ENCODE measurements at regions not wholly inside any gene's neighbourhood (a gene's known extent, or its start where the extent isn't known, plus 50 kb on each side); places are given as distances from the start of the nearest gene placed in this dataset.

DNA sequence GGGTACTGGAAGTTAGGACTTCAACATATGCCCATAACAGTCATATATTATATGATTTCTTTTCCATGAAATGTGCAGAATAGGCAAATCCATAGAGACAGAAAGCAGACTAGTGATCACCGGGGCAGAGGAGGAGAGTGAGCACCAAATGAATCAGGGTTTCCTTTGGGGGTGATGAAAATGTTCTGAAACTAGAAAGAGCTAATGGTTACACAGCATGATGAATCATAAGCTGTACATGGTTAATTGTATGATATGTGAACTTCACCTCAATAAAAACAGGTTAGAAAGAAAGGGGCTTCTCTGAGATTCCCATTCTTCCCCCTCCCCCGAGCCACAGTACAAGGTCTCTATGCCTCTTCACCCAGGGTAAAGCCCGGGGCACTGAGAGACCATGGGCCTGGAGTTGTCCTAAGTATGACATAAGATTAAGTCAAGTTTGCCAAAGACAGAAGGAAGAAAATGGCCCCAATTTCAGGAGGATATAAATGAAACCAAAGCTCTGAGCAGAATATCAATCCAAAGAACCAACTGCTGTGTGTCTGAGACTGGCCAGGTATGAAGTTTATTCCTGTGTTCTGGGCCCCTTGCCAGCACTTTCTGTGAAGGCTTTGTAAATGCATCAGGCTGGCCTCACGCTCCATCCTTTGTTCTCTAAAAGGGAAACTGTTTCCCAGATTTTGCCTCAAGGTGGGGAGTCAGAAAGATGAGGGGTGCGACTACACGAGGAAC, 243.8 kb downstream of the CDK5RAP2 start:
- DNase-seq (ENCODE audit: low read depth, low spot score) (no peak), ATAC-seq (no peak)
- TF ChIP-seq REST (IDR thresholded peaks at IDR 0.05; ENCODE audit: insufficient read depth in 1 of 2, low read depth in 2 of 2, low read length in 1 of 2) (no peak), POLR2AphosphoS5 (IDR thresholded peaks at IDR 0.05; ENCODE audit: low read depth, low read length) (no peak), TCF7L2 (IDR thresholded peaks at IDR 0.05; ENCODE audit: low read depth, low read length) (no peak), SIN3A (IDR thresholded peaks at IDR 0.05; ENCODE audit: borderline replicate concordance, insufficient read depth, low read depth, low read length) (no peak)
- TF ChIP-seq, protein P1, sequence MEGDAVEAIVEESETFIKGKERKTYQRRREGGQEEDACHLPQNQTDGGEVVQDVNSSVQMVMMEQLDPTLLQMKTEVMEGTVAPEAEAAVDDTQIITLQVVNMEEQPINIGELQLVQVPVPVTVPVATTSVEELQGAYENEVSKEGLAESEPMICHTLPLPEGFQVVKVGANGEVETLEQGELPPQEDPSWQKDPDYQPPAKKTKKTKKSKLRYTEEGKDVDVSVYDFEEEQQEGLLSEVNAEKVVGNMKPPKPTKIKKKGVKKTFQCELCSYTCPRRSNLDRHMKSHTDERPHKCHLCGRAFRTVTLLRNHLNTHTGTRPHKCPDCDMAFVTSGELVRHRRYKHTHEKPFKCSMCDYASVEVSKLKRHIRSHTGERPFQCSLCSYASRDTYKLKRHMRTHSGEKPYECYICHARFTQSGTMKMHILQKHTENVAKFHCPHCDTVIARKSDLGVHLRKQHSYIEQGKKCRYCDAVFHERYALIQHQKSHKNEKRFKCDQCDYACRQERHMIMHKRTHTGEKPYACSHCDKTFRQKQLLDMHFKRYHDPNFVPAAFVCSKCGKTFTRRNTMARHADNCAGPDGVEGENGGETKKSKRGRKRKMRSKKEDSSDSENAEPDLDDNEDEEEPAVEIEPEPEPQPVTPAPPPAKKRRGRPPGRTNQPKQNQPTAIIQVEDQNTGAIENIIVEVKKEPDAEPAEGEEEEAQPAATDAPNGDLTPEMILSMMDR (IDR thresholded peaks at IDR 0.05), result no peak
- Histone ChIP-seq H3K4me3 (ENCODE audit: low read depth in 2 of 2, low read length in 2 of 2) (no peak overlapping the region), H3K27me3 (ENCODE audit: control insufficient read depth, insufficient read depth, low read length) (no peaks in the 10 kb centered on the region), H3K9me3 (ENCODE audit: control insufficient read depth, insufficient read depth, low read depth, low read length) (no peaks in the 10 kb centered on the region), H3K36me3 (ENCODE audit: control insufficient read depth, insufficient read depth, low read length) (no peaks in the 10 kb centered on the region), H3K27ac (ENCODE audit: low read length) (no peak overlapping the region), H3K4me1 (ENCODE audit: control insufficient read depth, insufficient read depth, low read length) (no peaks in the 10 kb centered on the region)
- in situ Hi-C loops (cut with HindIII; ENCODE audit: low pct_unique_long_range_greater_than_20kb, low sequenced_read_pairs), result no loop called here
- ChIA-PET POLR2A (no interaction called here), CTCF (no interaction called here)
- no TSS peak for BruUV-seq (replicated peaks)
- intact Hi-C loops (cut with micrococcal nuclease; ENCODE audit: unreplicated experiment), result no loop called here

- DNase-seq (ENCODE audit: low read depth, low spot score) (no peak), ATAC-seq (no peak)
- CTCF ChIA-PET, result no interaction called here
- in situ Hi-C loops (cut with HindIII; ENCODE audit: low pct_unique_long_range_greater_than_20kb, low sequenced_read_pairs) (no loop called here), intact Hi-C loops (cut with micrococcal nuclease; ENCODE audit: unreplicated experiment) (no loop called here)
- no peak overlapping the region for H3K4me3 ChIP-seq (ENCODE audit: low read depth in 2 of 2, low read length in 2 of 2)
- H3K9me3 ChIP-seq (ENCODE audit: control insufficient read depth, insufficient read depth, low read depth, low read length), result no peaks in the 10 kb centered on the region
- H3K27me3 ChIP-seq (ENCODE audit: control insufficient read depth, insufficient read depth, low read length), result no peaks in the 10 kb centered on the region
- no peaks in the 10 kb centered on the region for H3K36me3 ChIP-seq (ENCODE audit: control insufficient read depth, insufficient read depth, low read length)
- no peak overlapping the region for H3K27ac ChIP-seq (ENCODE audit: low read length)
- no peak for TF ChIP-seq SIN3A (IDR thresholded peaks at IDR 0.05; ENCODE audit: borderline replicate concordance, insufficient read depth, low read depth, low read length)
- TF ChIP-seq REST (IDR thresholded peaks at IDR 0.05; ENCODE audit: insufficient read depth in 1 of 2, low read depth in 2 of 2, low read length in 1 of 2), result no peak
- no peak for TF ChIP-seq POLR2AphosphoS5 (IDR thresholded peaks at IDR 0.05; ENCODE audit: low read depth, low read length)
- TF ChIP-seq, protein P1 (IDR thresholded peaks at IDR 0.05), result no peak
- no peak for TF ChIP-seq TCF7L2 (IDR thresholded peaks at IDR 0.05; ENCODE audit: low read depth, low read length)
- POLR2A ChIA-PET, result no interaction called here
- H3K4me1 ChIP-seq (ENCODE audit: control insufficient read depth, insufficient read depth, low read length), result no peaks in the 10 kb centered on the region
- BruUV-seq (replicated peaks), result no TSS peak
These were observed 248.1 kb downstream of the CDK5RAP2 start for GRCh38 chr9:120331913-120332312.
